ENCODE measurements at regions not wholly inside any gene's neighbourhood (a gene's known extent, or its start where the extent isn't known, plus 50 kb on each side); places are given as distances from the start of the nearest gene placed in this dataset.

DNA sequence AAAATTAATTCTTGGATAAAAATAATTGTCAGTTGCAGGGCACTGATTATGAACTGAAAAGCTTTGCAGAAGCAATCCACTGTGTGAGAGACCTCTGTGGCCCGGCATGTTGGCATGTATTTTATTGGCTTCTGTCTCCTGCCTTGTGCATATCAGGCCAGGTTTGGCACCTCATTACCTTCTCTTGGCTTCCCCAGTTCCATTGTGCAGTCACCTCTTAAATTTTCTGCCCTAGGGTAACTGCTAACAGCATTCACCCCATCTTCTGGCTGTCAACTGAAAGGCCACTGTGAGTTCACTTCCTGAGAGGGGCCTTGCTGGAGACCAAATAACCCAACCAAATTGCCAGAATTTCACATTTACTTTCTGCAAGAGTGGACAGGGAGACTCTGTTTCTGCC, 92.7 kb upstream of the RARB start:
- TF ChIP-seq, protein P1, sequence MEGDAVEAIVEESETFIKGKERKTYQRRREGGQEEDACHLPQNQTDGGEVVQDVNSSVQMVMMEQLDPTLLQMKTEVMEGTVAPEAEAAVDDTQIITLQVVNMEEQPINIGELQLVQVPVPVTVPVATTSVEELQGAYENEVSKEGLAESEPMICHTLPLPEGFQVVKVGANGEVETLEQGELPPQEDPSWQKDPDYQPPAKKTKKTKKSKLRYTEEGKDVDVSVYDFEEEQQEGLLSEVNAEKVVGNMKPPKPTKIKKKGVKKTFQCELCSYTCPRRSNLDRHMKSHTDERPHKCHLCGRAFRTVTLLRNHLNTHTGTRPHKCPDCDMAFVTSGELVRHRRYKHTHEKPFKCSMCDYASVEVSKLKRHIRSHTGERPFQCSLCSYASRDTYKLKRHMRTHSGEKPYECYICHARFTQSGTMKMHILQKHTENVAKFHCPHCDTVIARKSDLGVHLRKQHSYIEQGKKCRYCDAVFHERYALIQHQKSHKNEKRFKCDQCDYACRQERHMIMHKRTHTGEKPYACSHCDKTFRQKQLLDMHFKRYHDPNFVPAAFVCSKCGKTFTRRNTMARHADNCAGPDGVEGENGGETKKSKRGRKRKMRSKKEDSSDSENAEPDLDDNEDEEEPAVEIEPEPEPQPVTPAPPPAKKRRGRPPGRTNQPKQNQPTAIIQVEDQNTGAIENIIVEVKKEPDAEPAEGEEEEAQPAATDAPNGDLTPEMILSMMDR (IDR thresholded peaks at IDR 0.05) = no peak
- no peak for TF ChIP-seq POLR2AphosphoS5 (IDR thresholded peaks at IDR 0.05; ENCODE audit: low read depth, low read length)
